ENCODE measurements at regions not wholly inside any gene's neighbourhood (a gene's known extent, or its start where the extent isn't known, plus 50 kb on each side); places are given as distances from the start of the nearest gene placed in this dataset.

- no peak for TF ChIP-seq CTCF (IDR thresholded peaks at IDR 0.05)
- TF ChIP-seq POLR2AphosphoS5 (IDR thresholded peaks at IDR 0.05) = no peak
- TF ChIP-seq POLR2A (IDR thresholded peaks at IDR 0.05) = no peak
- no peak for TF ChIP-seq EP300 (IDR thresholded peaks at IDR 0.05)
These were observed 259.1 kb downstream of the HACE1 start for GRCh38 chr6:104600639-104600931.
